ENCODE measurements at regions not wholly inside any gene's neighbourhood (a gene's known extent, or its start where the extent isn't known, plus 50 kb on each side); places are given as distances from the start of the nearest gene placed in this dataset.

DNA sequence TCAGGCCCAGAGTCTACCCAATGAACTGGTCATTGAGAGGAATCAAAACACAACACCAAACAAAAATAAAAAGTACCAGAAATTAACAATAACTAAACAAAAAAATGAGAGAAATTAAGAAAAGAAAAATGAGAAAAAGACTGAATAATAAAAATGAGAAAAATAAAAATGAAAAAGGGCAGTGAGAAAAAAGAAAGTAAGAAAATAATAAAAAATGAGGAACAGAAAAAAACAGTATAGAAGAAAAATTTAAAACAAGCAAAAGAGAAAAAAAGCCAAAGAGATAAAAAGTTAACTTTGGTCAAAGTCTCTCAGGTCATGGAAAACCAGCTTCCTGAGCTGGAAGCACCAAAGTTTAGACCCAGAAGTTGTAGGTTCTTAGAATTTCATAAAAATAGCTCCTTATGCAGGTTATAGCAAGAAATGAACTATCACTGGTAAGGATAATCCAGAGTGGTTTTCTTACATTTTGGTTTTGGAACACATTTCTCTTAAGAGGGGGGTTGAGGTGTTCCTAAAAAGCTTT is 51.0 kb upstream of the WDR17 start:
- DNase-seq = no peak

Data from NCI-H2171 treated with DMSO at 0.1 percent for 48 hours (cell line).